NB4 (cell line): ENCODE measurements at regions not wholly inside any gene's neighbourhood (a gene's known extent, or its start where the extent isn't known, plus 50 kb on each side); places are given as distances from the start of the nearest gene placed in this dataset.
"Not testable (repeated sequence)": the region's sequence is repeated elsewhere in the genome, so short reads cannot be mapped to it uniquely, and the experiment has no call there.

ENCODE experiments used
- DNase-seq: peaks from one replicate; pipeline ENCODE4 v3.0.0; 2010; ENCODE audit warnings: low read depth
- H3K4me3 ChIP-seq: one replicate; pipeline ENCODE4 v1.5.1; 2011; ENCODE audit warnings: mild to moderate bottlenecking, low read depth, low read length, moderate library complexity
- MYC ChIP-seq: IDR thresholded peaks from 2 replicates; pipeline ENCODE4 v1.6.1; 2011; ENCODE audit warnings: low read depth, low read length
- POLR2A ChIP-seq: IDR thresholded peaks from 2 replicates; pipeline ENCODE4 v1.6.1; 2011; ENCODE audit warnings: mild to moderate bottlenecking; ENCODE audit not compliant: insufficient read length; ENCODE audit errors: extremely low read depth
- TF ChIP-seq, protein P1 (sequence below): IDR thresholded peaks from 2 replicates; pipeline ENCODE4 v1.6.1; 2011; ENCODE audit warnings: low read depth, low read length
- TF ChIP-seq, protein P2 (sequence below): IDR thresholded peaks from one replicate; pipeline ENCODE4 v1.5.1; 2012; ENCODE audit warnings: low read depth, low read length

DNA sequence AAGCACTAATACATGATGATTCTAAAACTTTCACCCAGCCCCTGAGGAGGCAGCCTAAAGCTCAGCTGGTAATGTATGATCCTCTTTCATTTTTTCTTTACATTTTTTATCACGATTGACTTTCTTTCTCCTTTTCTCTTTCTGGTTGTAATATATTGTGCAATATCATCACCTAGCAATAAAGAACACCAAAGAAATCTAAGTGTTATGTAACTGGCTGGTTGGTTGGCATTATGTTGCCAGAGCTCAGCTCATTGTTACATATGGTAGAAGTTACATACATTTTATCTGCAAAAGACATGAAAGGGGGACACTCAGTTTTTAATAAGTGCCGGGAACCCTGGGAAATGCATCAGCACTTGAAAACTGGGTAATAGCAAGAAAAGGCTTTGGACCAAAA is 432.1 kb upstream of the DDI1 start:
- TF ChIP-seq, protein P1, sequence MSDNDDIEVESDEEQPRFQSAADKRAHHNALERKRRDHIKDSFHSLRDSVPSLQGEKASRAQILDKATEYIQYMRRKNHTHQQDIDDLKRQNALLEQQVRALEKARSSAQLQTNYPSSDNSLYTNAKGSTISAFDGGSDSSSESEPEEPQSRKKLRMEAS, result no peak
- TF ChIP-seq MYC, result no peak
- no peak overlapping the region for H3K4me3 ChIP-seq
- no peak for DNase-seq

DNA sequence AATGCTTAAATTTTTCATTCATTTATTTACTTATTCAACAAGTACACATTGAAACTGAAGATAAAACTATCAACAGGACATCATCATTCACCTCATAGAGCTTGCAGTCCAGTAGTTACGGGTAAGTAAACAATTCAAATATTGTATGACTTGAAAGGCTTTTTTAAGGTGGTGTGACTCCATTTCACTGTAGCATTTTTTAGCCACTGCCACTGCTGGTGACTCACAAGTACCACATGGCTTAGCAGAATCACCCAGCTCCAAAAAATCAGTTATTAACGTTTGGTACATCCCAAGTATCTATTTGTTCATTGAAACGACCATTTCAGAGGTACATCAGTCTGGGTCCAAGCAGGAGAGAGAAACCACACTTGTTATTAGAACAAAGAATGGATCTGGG is 427.9 kb upstream of the DDI1 start:
- H3K4me3 ChIP-seq, result no peak overlapping the region
- TF ChIP-seq POLR2A, result no peak
- TF ChIP-seq, protein P2, sequence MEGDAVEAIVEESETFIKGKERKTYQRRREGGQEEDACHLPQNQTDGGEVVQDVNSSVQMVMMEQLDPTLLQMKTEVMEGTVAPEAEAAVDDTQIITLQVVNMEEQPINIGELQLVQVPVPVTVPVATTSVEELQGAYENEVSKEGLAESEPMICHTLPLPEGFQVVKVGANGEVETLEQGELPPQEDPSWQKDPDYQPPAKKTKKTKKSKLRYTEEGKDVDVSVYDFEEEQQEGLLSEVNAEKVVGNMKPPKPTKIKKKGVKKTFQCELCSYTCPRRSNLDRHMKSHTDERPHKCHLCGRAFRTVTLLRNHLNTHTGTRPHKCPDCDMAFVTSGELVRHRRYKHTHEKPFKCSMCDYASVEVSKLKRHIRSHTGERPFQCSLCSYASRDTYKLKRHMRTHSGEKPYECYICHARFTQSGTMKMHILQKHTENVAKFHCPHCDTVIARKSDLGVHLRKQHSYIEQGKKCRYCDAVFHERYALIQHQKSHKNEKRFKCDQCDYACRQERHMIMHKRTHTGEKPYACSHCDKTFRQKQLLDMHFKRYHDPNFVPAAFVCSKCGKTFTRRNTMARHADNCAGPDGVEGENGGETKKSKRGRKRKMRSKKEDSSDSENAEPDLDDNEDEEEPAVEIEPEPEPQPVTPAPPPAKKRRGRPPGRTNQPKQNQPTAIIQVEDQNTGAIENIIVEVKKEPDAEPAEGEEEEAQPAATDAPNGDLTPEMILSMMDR, result no peak
- TF ChIP-seq, protein P1, result no peak
- DNase-seq, result no peak

DNA sequence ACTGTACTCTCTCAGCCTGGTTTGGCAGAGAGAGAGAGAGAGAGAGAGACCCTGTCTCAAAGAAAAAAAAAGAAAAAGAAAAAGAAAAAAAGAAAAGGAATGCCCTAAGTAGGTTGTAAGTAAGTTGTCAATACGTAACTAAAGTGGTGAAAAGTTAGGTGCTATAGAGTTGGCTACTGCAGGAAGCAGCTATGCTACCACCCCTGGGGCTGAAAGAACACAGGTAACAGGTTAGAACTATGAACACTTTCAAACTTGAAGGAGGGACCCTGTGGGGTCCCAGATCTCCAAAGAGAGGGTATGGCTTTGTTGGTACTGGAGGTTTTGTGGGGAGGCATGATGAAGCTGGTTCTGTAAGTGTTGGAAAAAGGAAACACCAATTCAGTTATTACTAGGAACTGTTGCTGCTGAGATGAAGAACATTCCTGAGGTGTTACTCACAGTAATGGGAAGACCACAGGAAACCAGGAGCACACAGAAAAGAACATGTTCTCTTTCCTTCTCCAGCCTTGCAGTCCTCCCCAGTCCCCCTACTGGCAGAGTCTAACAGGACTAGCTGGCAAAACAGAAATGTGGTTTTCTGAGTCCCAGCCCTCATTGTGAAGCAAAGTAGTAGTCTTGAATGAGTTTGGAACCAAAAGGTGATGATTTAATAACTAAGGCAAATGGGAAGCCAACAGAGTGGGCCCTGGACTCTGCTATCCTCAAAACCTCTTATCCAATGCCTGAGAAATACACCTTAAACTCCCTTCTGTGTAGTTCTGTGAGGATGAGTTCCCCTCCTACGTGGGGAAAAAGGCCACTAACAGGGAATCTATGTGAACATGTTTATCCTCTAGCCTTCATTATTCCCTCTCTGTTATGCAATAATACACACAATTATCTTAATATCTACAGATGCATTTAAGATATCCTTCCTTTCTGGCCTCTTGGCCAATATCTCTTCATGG is 427.0 kb upstream of the DDI1 start:
- no peak for DNase-seq
- H3K4me3 ChIP-seq, result no peak overlapping the region
- TF ChIP-seq, protein P2, result peak; percentile 27
- no peak for TF ChIP-seq MYC
- TF ChIP-seq, protein P1, result no peak
- TF ChIP-seq POLR2A, result no peak

DNA sequence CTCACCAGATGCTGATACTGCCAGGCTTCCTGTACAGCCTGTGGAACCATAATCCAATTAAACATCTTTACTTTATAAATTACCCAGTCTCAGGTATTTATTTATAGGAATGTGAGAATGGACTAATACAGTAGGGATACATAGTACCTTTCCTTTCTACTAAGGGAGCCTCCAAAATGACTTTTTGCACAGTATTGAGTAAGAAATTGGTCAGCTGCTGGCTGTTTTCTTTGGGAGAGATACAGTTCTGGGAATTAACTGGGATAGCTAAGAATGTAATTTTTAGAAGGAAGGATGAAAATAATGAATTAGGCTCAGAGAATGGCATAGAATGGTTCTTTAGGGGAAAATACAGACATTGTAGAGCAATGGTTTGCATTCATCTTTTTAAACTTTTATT is 426.0 kb upstream of the DDI1 start:
- H3K4me3 ChIP-seq, result no peak overlapping the region
- TF ChIP-seq MYC (no peak), POLR2A (no peak)
- TF ChIP-seq, protein P1, result no peak
- TF ChIP-seq, protein P2, result no peak
- no peak for DNase-seq

DNA sequence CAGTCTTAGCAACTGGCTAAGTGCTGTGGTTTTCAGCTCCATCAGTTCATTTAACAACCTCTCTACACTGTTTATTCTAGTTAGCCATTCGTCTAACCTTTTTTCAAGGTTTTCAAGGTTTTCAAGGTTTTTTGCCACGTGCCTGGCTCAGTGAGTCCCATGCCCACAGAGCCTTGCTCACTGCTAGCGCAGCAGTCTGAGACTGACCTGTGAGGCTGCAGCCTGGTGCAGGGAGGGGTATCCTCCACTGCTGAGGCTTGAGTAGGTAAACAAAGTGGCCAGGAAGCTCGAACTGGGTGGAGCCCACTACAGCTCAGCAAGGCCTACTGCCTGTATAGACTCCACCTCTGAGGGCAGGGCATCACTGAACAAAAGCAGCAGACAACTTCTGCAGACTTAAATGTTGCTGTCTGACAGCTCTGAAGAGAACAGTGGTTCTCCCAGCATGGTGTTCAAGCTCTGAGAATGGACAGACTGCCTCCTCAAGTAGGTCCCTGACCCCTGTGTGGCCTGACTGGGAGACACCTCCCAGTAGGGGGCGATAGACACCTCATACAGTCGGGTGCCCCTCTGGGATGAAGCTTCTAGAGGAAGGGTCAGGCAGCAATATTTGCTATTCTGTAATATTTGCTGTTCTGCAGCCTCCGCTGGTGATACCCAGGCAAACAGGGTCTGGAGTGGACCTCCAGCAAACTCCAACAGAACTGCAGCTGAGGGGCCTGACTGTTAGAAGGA is 424.7 kb upstream of the DDI1 start:
- not testable (repeated sequence) for H3K4me3 ChIP-seq

DNA sequence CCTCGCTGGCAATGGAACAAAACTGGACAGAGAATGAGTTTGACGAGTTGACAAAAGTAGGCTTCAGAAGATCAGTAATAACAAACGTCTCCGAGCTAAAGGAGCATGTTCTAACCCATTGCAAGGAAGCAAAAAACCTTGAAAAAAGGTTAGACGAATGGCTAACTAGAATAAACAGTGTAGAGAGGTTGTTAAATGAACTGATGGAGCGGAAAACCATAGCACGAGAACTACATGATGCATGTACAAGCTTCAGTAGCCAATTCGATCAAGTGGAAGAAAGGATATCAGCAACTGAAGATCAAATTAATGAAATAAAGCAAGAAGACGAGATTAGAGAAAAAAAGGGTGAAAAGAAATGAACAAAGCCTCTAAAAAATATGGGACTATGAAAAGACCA is 424.0 kb upstream of the DDI1 start:
- not testable (repeated sequence) for DNase-seq, H3K4me3 ChIP-seq

More for the DNA sequence above, 424.7 kb upstream of the DDI1 start:
- DNase-seq, result not testable (repeated sequence)

DNA sequence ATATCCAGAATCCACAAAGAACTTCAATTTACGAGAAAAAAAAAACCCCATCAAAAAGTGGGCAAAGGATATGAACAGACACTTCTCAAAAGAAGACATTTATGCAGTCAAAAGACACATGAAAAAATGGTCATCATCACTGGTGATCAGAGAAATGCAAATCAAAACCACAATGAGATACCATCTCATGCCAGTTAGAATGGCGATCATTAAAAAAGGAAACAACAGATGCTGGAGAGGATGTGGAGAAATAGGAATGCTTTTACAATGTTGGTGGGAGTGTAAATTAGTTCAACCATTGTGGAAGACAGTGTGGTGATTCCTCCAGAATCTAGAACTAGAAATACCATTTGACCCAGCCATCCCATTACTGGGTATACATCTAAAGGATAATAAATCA is 419.9 kb upstream of the DDI1 start:
- DNase-seq, H3K4me3 ChIP-seq: not testable (repeated sequence)

DNA sequence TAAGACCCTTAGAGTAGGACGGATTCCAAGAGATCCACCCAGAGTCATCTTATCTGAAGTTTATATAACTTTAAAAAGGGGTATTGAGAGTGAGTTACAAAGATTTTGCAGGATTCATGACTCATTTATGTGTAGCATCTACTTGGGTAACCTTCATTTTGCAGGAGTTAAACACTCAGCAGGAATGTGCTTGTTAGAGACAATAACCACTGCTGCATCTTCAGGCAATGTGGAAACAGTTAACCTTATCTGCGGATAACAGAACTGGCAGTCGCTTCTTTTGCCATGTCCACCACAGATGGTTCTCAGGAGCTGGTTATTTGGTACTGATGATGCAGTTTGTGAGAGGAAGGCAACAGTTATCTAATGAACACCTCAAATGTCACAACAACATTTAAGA is 417.9 kb upstream of the DDI1 start:
- no peak overlapping the region for H3K4me3 ChIP-seq
- TF ChIP-seq MYC, result no peak
- TF ChIP-seq, protein P1, result no peak
- TF ChIP-seq POLR2A, result no peak
- TF ChIP-seq, protein P2, result no peak
- no peak for DNase-seq
